Astrocyte (in vitro differentiated cells and primary cell): ENCODE measurements at regions not wholly inside any gene's neighbourhood (a gene's known extent, or its start where the extent isn't known, plus 50 kb on each side); places are given as distances from the start of the nearest gene placed in this dataset.

ENCODE experiments used
- DNase-seq: peaks from one replicate; pipeline ENCODE4 v3.0.0-alpha.2; 2010; ENCODE audit warnings: low read depth
- FAIRE-seq: peaks from 2 replicates; lab custom pipeline; 2011; peaks lifted over from hg19 to GRCh38; lab: Jason Lieb, UNC
- H2AFZ ChIP-seq: 2 replicates; pipeline ENCODE4 v1.6.0; 2012; ENCODE audit warnings: low read depth, low read length, inconsistent platforms
- H3K27ac ChIP-seq: 2 replicates; pipeline ENCODE4 v1.5.1; 2011; ENCODE audit warnings: low read depth, low read length, inconsistent platforms
- H3K27me3 ChIP-seq: 2 replicates; pipeline ENCODE4 v1.6.0; 2011; ENCODE audit warnings: low read length, inconsistent platforms; ENCODE audit not compliant: insufficient read depth
- H3K36me3 ChIP-seq: 2 replicates; pipeline ENCODE4 v1.5.1; 2011; ENCODE audit warnings: low read length, inconsistent platforms; ENCODE audit not compliant: insufficient read depth
- H3K4me1 ChIP-seq: 2 replicates; pipeline ENCODE4 v1.5.1; 2011; ENCODE audit warnings: low read length, inconsistent platforms; ENCODE audit not compliant: insufficient read depth
- H3K4me2 ChIP-seq: 2 replicates; pipeline ENCODE4 v1.6.0; 2012; ENCODE audit warnings: low read length, inconsistent platforms
- H3K4me3 ChIP-seq: 2 replicates; pipeline ENCODE4 v1.5.1; 2011; ENCODE audit warnings: low read depth, mild to moderate bottlenecking, low read length, inconsistent platforms; ENCODE audit not compliant: insufficient read depth
- H3K79me2 ChIP-seq: 2 replicates; pipeline ENCODE4 v1.6.0; 2012; ENCODE audit warnings: mild to moderate bottlenecking, low read length, inconsistent platforms; ENCODE audit not compliant: insufficient read depth
- H3K9ac ChIP-seq: 2 replicates; pipeline ENCODE4 v1.6.0; 2012; ENCODE audit warnings: mild to moderate bottlenecking, low read length, inconsistent platforms
- H3K9me3 ChIP-seq: 2 replicates; pipeline ENCODE4 v1.5.1; 2012; ENCODE audit warnings: low read depth, mild to moderate bottlenecking, low read length, inconsistent platforms; ENCODE audit not compliant: insufficient read depth
- H4K20me1 ChIP-seq: 2 replicates; pipeline ENCODE4 v1.6.0; 2012; ENCODE audit warnings: low read length, inconsistent platforms; ENCODE audit not compliant: insufficient read depth
- H3K27ac Mint-ChIP-seq: one replicate; pipeline ENCODE4 v1.8.0; 2021; ENCODE audit warnings: mild to moderate bottlenecking, mixed read lengths; ENCODE audit not compliant: unreplicated experiment
- H3K27me3 Mint-ChIP-seq: one replicate; pipeline ENCODE4 v1.8.0; 2021; ENCODE audit warnings: low read depth, mixed read lengths; ENCODE audit not compliant: unreplicated experiment
- H3K36me3 Mint-ChIP-seq: one replicate; pipeline ENCODE4 v1.8.0; 2021; ENCODE audit warnings: low read depth, mixed read lengths; ENCODE audit not compliant: unreplicated experiment
- H3K4me1 Mint-ChIP-seq: one replicate; pipeline ENCODE4 v1.8.0; 2021; ENCODE audit warnings: low read depth, mixed read lengths; ENCODE audit not compliant: unreplicated experiment
- H3K4me3 Mint-ChIP-seq: one replicate; pipeline ENCODE4 v1.8.0; 2021; ENCODE audit warnings: mild to moderate bottlenecking, moderate library complexity, mixed read lengths; ENCODE audit not compliant: unreplicated experiment
- H3K9me3 Mint-ChIP-seq: one replicate; pipeline ENCODE4 v1.8.0; 2021; ENCODE audit warnings: mild to moderate bottlenecking, mixed read lengths; ENCODE audit not compliant: unreplicated experiment
- CTCF ChIP-seq: IDR thresholded peaks from 2 replicates; pipeline ENCODE4 v1.5.1; 2011; ENCODE audit warnings: low read depth, mild to moderate bottlenecking, inconsistent platforms, low read length, moderate library complexity; ENCODE audit not compliant: insufficient read depth
- EZH2 ChIP-seq: IDR thresholded peaks from 2 replicates; pipeline ENCODE4 v1.6.1; 2012; ENCODE audit warnings: mild to moderate bottlenecking, low read length, inconsistent platforms; ENCODE audit not compliant: insufficient read depth

- no peak overlapping the region for H3K4me2 ChIP-seq
- no peak overlapping the region for H3K4me3 Mint-ChIP-seq
- TF ChIP-seq CTCF: no peak
- no peak for TF ChIP-seq EZH2
- H3K27ac ChIP-seq: no peak overlapping the region
- H3K27me3 ChIP-seq: no peaks in the 10 kb centered on the region
- no peaks in the 10 kb centered on the region for H3K9me3 Mint-ChIP-seq
- FAIRE-seq: no peak
- H4K20me1 ChIP-seq: no peaks in the 10 kb centered on the region
- H3K27ac Mint-ChIP-seq: no peak overlapping the region
- DNase-seq: no peak
- no peaks in the 10 kb centered on the region for H3K36me3 ChIP-seq
- H3K4me1 ChIP-seq: no peaks in the 10 kb centered on the region
- H3K9ac ChIP-seq: no peak overlapping the region
- peaks cover 1% of the 10 kb centered on the region for H3K9me3 ChIP-seq
- no peaks in the 10 kb centered on the region for H3K79me2 ChIP-seq
- no peak overlapping the region for H2AFZ ChIP-seq
- H3K27me3 Mint-ChIP-seq: no peaks in the 10 kb centered on the region
- no peak overlapping the region for H3K4me3 ChIP-seq
- no peaks in the 10 kb centered on the region for H3K36me3 Mint-ChIP-seq
- no peaks in the 10 kb centered on the region for H3K4me1 Mint-ChIP-seq
Measured at GRCh38 chr14:47978871-47979270, 303.5 kb upstream of the MDGA2 start.

- no peak for DNase-seq
- no peak overlapping the region for H3K4me3 Mint-ChIP-seq
- Histone ChIP-seq H4K20me1 (no peaks in the 10 kb centered on the region), H3K9ac (no peak overlapping the region), H3K79me2 (no peaks in the 10 kb centered on the region), H3K4me2 (no peak overlapping the region), H3K4me1 (no peaks in the 10 kb centered on the region), H3K36me3 (no peaks in the 10 kb centered on the region), H3K9me3 (peaks cover 3% of the 10 kb centered on the region), H3K27me3 (no peaks in the 10 kb centered on the region), H2AFZ (no peak overlapping the region), H3K4me3 (no peak overlapping the region), H3K27ac (no peak overlapping the region)
- H3K9me3 Mint-ChIP-seq: peaks cover 5% of the 10 kb centered on the region
- no peak for FAIRE-seq
- TF ChIP-seq EZH2: no peak
- TF ChIP-seq CTCF: no peak
- no peak overlapping the region for H3K27ac Mint-ChIP-seq
- no peaks in the 10 kb centered on the region for H3K27me3 Mint-ChIP-seq
- H3K36me3 Mint-ChIP-seq: no peaks in the 10 kb centered on the region
- no peaks in the 10 kb centered on the region for H3K4me1 Mint-ChIP-seq
Measured at GRCh38 chr14:47976139-47976538, 300.7 kb upstream of the MDGA2 start.

GRCh38 chr14:47966076-47966810 is 290.8 kb upstream of the MDGA2 start:
- Histone ChIP-seq H3K36me3 (no peaks in the 10 kb centered on the region), H4K20me1 (no peaks in the 10 kb centered on the region), H3K27me3 (no peaks in the 10 kb centered on the region), H3K9ac (no peak overlapping the region), H3K4me3 (no peak overlapping the region), H3K4me2 (no peak overlapping the region), H3K79me2 (no peaks in the 10 kb centered on the region), H2AFZ (no peak overlapping the region), H3K9me3 (no peaks in the 10 kb centered on the region), H3K4me1 (no peaks in the 10 kb centered on the region), H3K27ac (no peak overlapping the region)
- Mint-ChIP-seq H3K4me3 (no peak overlapping the region), H3K36me3 (no peaks in the 10 kb centered on the region), H3K9me3 (no peaks in the 10 kb centered on the region), H3K27me3 (no peaks in the 10 kb centered on the region), H3K27ac (no peak overlapping the region), H3K4me1 (peaks cover 4% of the 10 kb centered on the region)
- TF ChIP-seq EZH2: no peak
- no peak for TF ChIP-seq CTCF
- DNase-seq (no peak), FAIRE-seq (no peak)
